ENCODE measurements at regions not wholly inside any gene's neighbourhood (a gene's known extent, or its start where the extent isn't known, plus 50 kb on each side); places are given as distances from the start of the nearest gene placed in this dataset.

- Histone ChIP-seq H3K27ac (no peak overlapping the region), H3K27me3 (ENCODE audit: control insufficient read depth, insufficient read depth, low read length) (no peaks in the 10 kb centered on the region), H3K4me2 (ENCODE audit: low read length) (no peak overlapping the region), H3K36me3 (ENCODE audit: control insufficient read depth, insufficient read depth, low read length) (no peaks in the 10 kb centered on the region), H3K9ac (no peak overlapping the region), H3K4me1 (no peaks in the 10 kb centered on the region), H3K4me3 (ENCODE audit: low read depth, low read length) (no peak overlapping the region), H3K79me2 (no peaks in the 10 kb centered on the region), H3K9me3 (ENCODE audit: control insufficient read depth, low read length) (no peaks in the 10 kb centered on the region), H2AFZ (no peak overlapping the region)
- TF ChIP-seq CTCF (IDR thresholded peaks at IDR 0.05) = no peak
These were observed 142.6 kb upstream of the LGALSL start for GRCh38 chr2:64311191-64311910.

GRCh38 chr2:64311948-64312621 lies 141.9 kb upstream of the LGALSL start:
- Histone ChIP-seq H2AFZ (peak overlapping the region; percentile 71), H3K9me3 (ENCODE audit: control insufficient read depth, low read length) (no peaks in the 10 kb centered on the region), H3K9ac (no peak overlapping the region), H3K27ac (no peak overlapping the region), H3K4me3 (ENCODE audit: low read depth, low read length) (no peak overlapping the region), H3K4me2 (ENCODE audit: low read length) (peak overlapping the region; percentile 12), H3K27me3 (ENCODE audit: control insufficient read depth, insufficient read depth, low read length) (no peaks in the 10 kb centered on the region), H3K36me3 (ENCODE audit: control insufficient read depth, insufficient read depth, low read length) (no peaks in the 10 kb centered on the region), H3K79me2 (no peaks in the 10 kb centered on the region), H3K4me1 (no peaks in the 10 kb centered on the region)
- peak; percentile 69 for TF ChIP-seq CTCF (IDR thresholded peaks at IDR 0.05)

- H3K79me2 ChIP-seq = no peaks in the 10 kb centered on the region
- no peaks in the 10 kb centered on the region for H3K9me3 ChIP-seq (ENCODE audit: control insufficient read depth, low read length)
- no peak overlapping the region for H3K9ac ChIP-seq
- H3K4me1 ChIP-seq = no peaks in the 10 kb centered on the region
- no peaks in the 10 kb centered on the region for H3K36me3 ChIP-seq (ENCODE audit: control insufficient read depth, insufficient read depth, low read length)
- H3K4me2 ChIP-seq (ENCODE audit: low read length) = peak overlapping the region; percentile 12
- TF ChIP-seq CTCF (IDR thresholded peaks at IDR 0.05) = no peak
- H3K4me3 ChIP-seq (ENCODE audit: low read depth, low read length) = no peak overlapping the region
- H3K27me3 ChIP-seq (ENCODE audit: control insufficient read depth, insufficient read depth, low read length) = no peaks in the 10 kb centered on the region
- no peak overlapping the region for H3K27ac ChIP-seq
- H2AFZ ChIP-seq = peak overlapping the region; percentile 71
These were observed 141.2 kb upstream of the LGALSL start for GRCh38 chr2:64312622-64313397.

- Histone ChIP-seq H3K36me3 (ENCODE audit: control insufficient read depth, insufficient read depth, low read length) (no peaks in the 10 kb centered on the region), H3K27me3 (ENCODE audit: control insufficient read depth, insufficient read depth, low read length) (no peaks in the 10 kb centered on the region), H3K4me1 (no peaks in the 10 kb centered on the region), H3K79me2 (no peaks in the 10 kb centered on the region), H3K9me3 (ENCODE audit: control insufficient read depth, low read length) (no peaks in the 10 kb centered on the region), H3K4me3 (ENCODE audit: low read depth, low read length) (no peak overlapping the region), H3K4me2 (ENCODE audit: low read length) (no peak overlapping the region), H2AFZ (no peak overlapping the region), H3K27ac (no peak overlapping the region), H3K9ac (no peak overlapping the region)
- TF ChIP-seq CTCF (IDR thresholded peaks at IDR 0.05) = no peak
These were observed 140.6 kb upstream of the LGALSL start for GRCh38 chr2:64313398-64313723.
